NB4 (cell line): ENCODE measurements at regions not wholly inside any gene's neighbourhood (a gene's known extent, or its start where the extent isn't known, plus 50 kb on each side); places are given as distances from the start of the nearest gene placed in this dataset.

Experiments
- DNase-seq: peaks from one replicate; pipeline ENCODE4 v3.0.0; 2010; ENCODE audit warnings: low read depth
- H3K4me3 ChIP-seq: one replicate; pipeline ENCODE4 v1.5.1; 2011; ENCODE audit warnings: mild to moderate bottlenecking, low read depth, low read length, moderate library complexity
- MAX ChIP-seq: IDR thresholded peaks from 2 replicates; pipeline ENCODE4 v1.6.1; 2011; ENCODE audit warnings: low read depth, low read length
- MYC ChIP-seq: IDR thresholded peaks from 2 replicates; pipeline ENCODE4 v1.6.1; 2011; ENCODE audit warnings: low read depth, low read length
- POLR2A ChIP-seq: IDR thresholded peaks from 2 replicates; pipeline ENCODE4 v1.6.1; 2011; ENCODE audit warnings: mild to moderate bottlenecking; ENCODE audit not compliant: insufficient read length; ENCODE audit errors: extremely low read depth
- TF ChIP-seq, protein P1 (sequence below): IDR thresholded peaks from one replicate; pipeline ENCODE4 v1.5.1; 2012; ENCODE audit warnings: low read depth, low read length

DNA sequence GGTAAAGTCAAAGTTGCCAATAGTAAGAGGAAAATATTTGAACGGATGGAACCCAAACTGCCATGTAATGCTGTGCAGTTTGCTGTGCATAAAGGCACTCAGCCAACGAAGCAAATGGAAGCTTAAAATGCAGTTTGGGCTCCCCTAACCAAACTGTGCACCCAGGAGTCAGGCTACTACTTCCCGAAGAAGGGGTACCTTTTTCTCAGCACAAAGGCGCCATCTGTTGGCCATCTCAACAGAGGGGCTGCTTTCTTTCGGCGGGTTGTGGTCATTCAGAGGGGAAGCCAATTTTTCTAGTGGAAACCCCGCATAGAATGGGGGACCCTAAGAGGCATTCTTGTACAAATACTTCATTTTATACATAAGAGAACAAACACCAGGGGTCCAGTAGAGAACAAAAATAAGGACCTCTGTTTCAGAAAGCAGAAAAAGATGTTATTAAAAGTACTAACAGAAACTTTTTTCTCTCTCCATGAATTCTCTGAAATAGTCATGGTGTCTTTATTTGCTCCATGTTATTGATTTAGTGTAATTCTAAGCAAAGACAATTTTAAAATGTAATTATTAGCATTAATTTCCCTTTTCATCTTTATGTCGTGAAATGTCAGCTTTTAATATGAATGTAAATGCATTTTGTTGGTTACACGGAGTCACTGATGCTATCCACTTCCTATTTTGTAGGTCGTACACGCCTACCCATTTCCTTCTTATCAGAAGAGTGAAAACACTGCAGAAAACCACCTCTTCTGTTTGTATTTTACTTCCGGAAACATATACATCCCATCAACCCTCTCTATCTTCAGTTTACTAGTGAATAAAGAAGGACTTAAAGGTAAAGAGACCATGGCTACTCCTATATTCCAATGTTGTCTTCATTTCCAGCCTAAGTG lies 453.3 kb downstream of the KCNJ2 start:
- TF ChIP-seq, protein P1, sequence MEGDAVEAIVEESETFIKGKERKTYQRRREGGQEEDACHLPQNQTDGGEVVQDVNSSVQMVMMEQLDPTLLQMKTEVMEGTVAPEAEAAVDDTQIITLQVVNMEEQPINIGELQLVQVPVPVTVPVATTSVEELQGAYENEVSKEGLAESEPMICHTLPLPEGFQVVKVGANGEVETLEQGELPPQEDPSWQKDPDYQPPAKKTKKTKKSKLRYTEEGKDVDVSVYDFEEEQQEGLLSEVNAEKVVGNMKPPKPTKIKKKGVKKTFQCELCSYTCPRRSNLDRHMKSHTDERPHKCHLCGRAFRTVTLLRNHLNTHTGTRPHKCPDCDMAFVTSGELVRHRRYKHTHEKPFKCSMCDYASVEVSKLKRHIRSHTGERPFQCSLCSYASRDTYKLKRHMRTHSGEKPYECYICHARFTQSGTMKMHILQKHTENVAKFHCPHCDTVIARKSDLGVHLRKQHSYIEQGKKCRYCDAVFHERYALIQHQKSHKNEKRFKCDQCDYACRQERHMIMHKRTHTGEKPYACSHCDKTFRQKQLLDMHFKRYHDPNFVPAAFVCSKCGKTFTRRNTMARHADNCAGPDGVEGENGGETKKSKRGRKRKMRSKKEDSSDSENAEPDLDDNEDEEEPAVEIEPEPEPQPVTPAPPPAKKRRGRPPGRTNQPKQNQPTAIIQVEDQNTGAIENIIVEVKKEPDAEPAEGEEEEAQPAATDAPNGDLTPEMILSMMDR = peak; percentile 56
- no peak for TF ChIP-seq POLR2A
- TF ChIP-seq MYC = no peak
- TF ChIP-seq MAX = no peak
- H3K4me3 ChIP-seq = no peak overlapping the region
- DNase-seq = peak; percentile 48

DNA sequence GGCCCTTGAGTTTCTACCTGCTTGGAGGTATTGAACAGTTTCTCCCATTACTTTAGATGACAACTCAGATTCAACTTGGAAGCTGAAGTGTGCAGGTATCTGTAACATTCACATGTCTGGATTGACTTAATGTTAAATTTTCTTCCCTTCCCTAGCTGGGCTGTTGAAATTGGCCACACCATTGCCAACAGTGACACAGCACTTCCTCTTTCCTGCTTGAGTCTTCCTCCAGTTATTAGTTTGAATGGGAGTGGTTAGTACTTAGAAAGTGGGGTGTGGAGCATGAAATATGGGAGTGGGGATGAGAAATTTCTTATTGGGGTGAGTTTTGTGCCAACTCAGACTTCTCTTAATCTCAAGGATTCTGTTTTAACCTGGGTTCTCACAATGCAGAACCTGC lies 454.9 kb downstream of the KCNJ2 start:
- no peak overlapping the region for H3K4me3 ChIP-seq
- TF ChIP-seq MAX = no peak
- TF ChIP-seq, protein P1 = no peak
- TF ChIP-seq MYC = no peak
- no peak for TF ChIP-seq POLR2A
- peak; percentile 34 for DNase-seq

GRCh38 chr17:70629902-70630301 lies 460.6 kb downstream of the KCNJ2 start:
- H3K4me3 ChIP-seq = no peak overlapping the region
- DNase-seq = no peak
- TF ChIP-seq MYC = no peak
- TF ChIP-seq, protein P1 = no peak
- no peak for TF ChIP-seq POLR2A
- TF ChIP-seq MAX = no peak

GRCh38 chr17:70636517-70637133 lies 467.3 kb downstream of the KCNJ2 start:
- peak; percentile 38 for DNase-seq
- TF ChIP-seq MAX = no peak
- TF ChIP-seq POLR2A = no peak
- TF ChIP-seq, protein P1 = peak; percentile 40
- TF ChIP-seq MYC = no peak

GRCh38 chr17:70642059-70642458 lies 472.7 kb downstream of the KCNJ2 start:
- TF ChIP-seq, protein P1 = no peak
- TF ChIP-seq MYC (no peak), POLR2A (no peak), MAX (no peak)
- DNase-seq = no peak
- H3K4me3 ChIP-seq = no peak overlapping the region

More at GRCh38 chr17:70636517-70637133, 467.3 kb downstream of the KCNJ2 start:
- H3K4me3 ChIP-seq = no peak overlapping the region
